H1 (cell line): ENCODE measurements at regions not wholly inside any gene's neighbourhood (a gene's known extent, or its start where the extent isn't known, plus 50 kb on each side); places are given as distances from the start of the nearest gene placed in this dataset.

Source experiments
- CTCF ChIA-PET: fragments of 300-600 bp; sonication (Branson Sonifier 250); formaldehyde crosslinking; loops from one replicate; lab custom pipeline; 2021; ENCODE audit not compliant: partially characterized antibody; lab: Charles Lee
- POLR2A ChIA-PET: fragments of 300-600 bp; sonication (Branson Sonifier 250); formaldehyde crosslinking; loops from one replicate; lab custom pipeline; 2021; ENCODE audit warnings: inconsistent platforms; ENCODE audit not compliant: partially characterized antibody; lab: Charles Lee
- DNase-seq, 2 experiments: peaks; one replicate each; pipeline versions ENCODE4 v3.0.0 to v3.0.0-alpha.2; 2010 to 2022; ENCODE audit warnings: low spot score in 2 of 2, low read depth in 1 of 2, mixed read lengths in 1 of 2
- FAIRE-seq: peaks from 2 replicates; lab custom pipeline; 2011; peaks lifted over from hg19 to GRCh38; lab: Jason Lieb, UNC
- H2AFZ ChIP-seq: 2 replicates; pipeline ENCODE4 v1.8.1; 2012; ENCODE audit warnings: low read length, inconsistent platforms
- H2AK5ac ChIP-seq: 2 replicates; pipeline ENCODE4 v1.6.1; 2013; ENCODE audit warnings: low read depth, low read length
- H2BK120ac ChIP-seq: replicated peaks from 2 replicates; pipeline ENCODE3; 2013; ENCODE audit warnings: low read depth, low read length, inconsistent platforms
- H2BK12ac ChIP-seq: 2 replicates; pipeline ENCODE4 v1.6.1; 2013; ENCODE audit warnings: low read depth, low read length
- H2BK15ac ChIP-seq: 2 replicates; pipeline ENCODE4 v1.6.1; 2013; ENCODE audit warnings: low read length
- H2BK20ac ChIP-seq: 2 replicates; pipeline ENCODE4 v1.6.1; 2013; ENCODE audit warnings: low read length
- H2BK5ac ChIP-seq: 2 replicates; pipeline ENCODE4 v1.6.1; 2013; ENCODE audit warnings: low read depth, low read length
- H3K14ac ChIP-seq: 2 replicates; pipeline ENCODE4 v1.6.1; 2013; ENCODE audit warnings: inconsistent platforms; ENCODE audit not compliant: insufficient read length
- H3K18ac ChIP-seq: 2 replicates; pipeline ENCODE4 v1.6.1; 2013; ENCODE audit warnings: low read length; ENCODE audit errors: extremely low read depth
- H3K23ac ChIP-seq: 2 replicates; pipeline ENCODE4 v1.6.1; 2013; ENCODE audit warnings: inconsistent platforms; ENCODE audit not compliant: insufficient read length
- H3K23me2 ChIP-seq: 2 replicates; pipeline ENCODE4 v1.6.1; 2013; ENCODE audit warnings: low read depth, low read length
- H3K27ac ChIP-seq: 2 replicates; pipeline ENCODE4 v1.6.1; 2011; ENCODE audit warnings: low read depth, low read length, inconsistent platforms
- H3K27me3 ChIP-seq, 4 experiments: replicated peaks in 1 of 4; 1 replicate in 1 of 4; 2 replicates in 3 of 4; pipeline versions ENCODE4 v1.6.1 to v1.8.1; 2011 to 2013; ENCODE audit warnings: low read length in 3 of 4, mild to moderate bottlenecking in 3 of 4, inconsistent platforms in 2 of 4, mixed read lengths in 2 of 4, moderate library complexity in 1 of 4; ENCODE audit not compliant: control insufficient read depth in 3 of 4, insufficient read depth in 3 of 4; ENCODE audit errors: extremely low read depth in 1 of 4
- H3K36me3 ChIP-seq, 4 experiments: 2 replicates each; pipeline versions ENCODE4 v1.6.1 to v1.8.1; 2011 to 2013; ENCODE audit warnings: mild to moderate bottlenecking in 4 of 4, low read length in 3 of 4, moderate library complexity in 2 of 4, control low read depth in 1 of 4, inconsistent platforms in 1 of 4; ENCODE audit not compliant: insufficient read depth in 4 of 4, control insufficient read depth in 2 of 4
- H3K4ac ChIP-seq: replicated peaks from 2 replicates; pipeline ENCODE3; 2013; ENCODE audit warnings: low read length, low read depth, mixed read lengths, inconsistent platforms; ENCODE audit not compliant: insufficient read length
- H3K4me1 ChIP-seq, 4 experiments: replicated peaks in 1 of 4; 1 replicate in 1 of 4; 2 replicates in 3 of 4; pipeline versions ENCODE4 v1.6.1 to v1.8.1; 2011 to 2013; ENCODE audit warnings: low read length in 3 of 4, inconsistent platforms in 2 of 4, mixed read lengths in 1 of 4; ENCODE audit not compliant: insufficient read depth in 4 of 4, control insufficient read depth in 3 of 4
- H3K4me2 ChIP-seq, 2 experiments: 2 replicates each; pipeline versions ENCODE4 v1.6.1 to v1.8.1; 2011 to 2013; ENCODE audit warnings: low read depth in 2 of 2, low read length in 2 of 2, control low read depth in 1 of 2, inconsistent platforms in 1 of 2, mild to moderate bottlenecking in 1 of 2; ENCODE audit not compliant: insufficient read depth in 1 of 2
- H3K4me3 ChIP-seq, 4 experiments: fragments of 200-600, 300-600 bp in 1 of 4; sonication (generic), shearing (Covaris generic), sonication (Bioruptor Twin) in 1 of 4; 2 replicates each; pipeline versions ENCODE4 v1.5.1 to v1.8.1; 2011 to 2016; ENCODE audit warnings: low read length in 4 of 4, low read depth in 3 of 4, control low read depth in 2 of 4, inconsistent platforms in 2 of 4, mild to moderate bottlenecking in 2 of 4, mixed read lengths in 1 of 4, moderate library complexity in 1 of 4; ENCODE audit not compliant: insufficient read depth in 2 of 4; ENCODE audit errors: extremely low read depth in 1 of 4
- H3K56ac ChIP-seq: replicated peaks from 2 replicates; pipeline ENCODE3; 2013; ENCODE audit warnings: low read depth, mild to moderate bottlenecking, mixed read lengths, low read length, inconsistent platforms; ENCODE audit not compliant: insufficient read length
- H3K79me1 ChIP-seq: 2 replicates; pipeline ENCODE4 v1.6.1; 2013; ENCODE audit warnings: low read depth, low read length, control low read depth
- H3K79me2 ChIP-seq, 2 experiments: 2 replicates each; pipeline versions ENCODE4 v1.6.1 to v1.8.1; 2012 to 2013; ENCODE audit warnings: low read length in 2 of 2, mild to moderate bottlenecking in 2 of 2, inconsistent platforms in 1 of 2; ENCODE audit not compliant: insufficient read depth in 2 of 2, control insufficient read depth in 1 of 2
- H3K9ac ChIP-seq, 4 experiments: replicated peaks in 1 of 4; 1 replicate in 1 of 4; 2 replicates in 3 of 4; pipeline versions ENCODE4 v1.6.1 to v1.8.1; 2011 to 2013; ENCODE audit warnings: low read depth in 3 of 4, low read length in 3 of 4, control low read depth in 2 of 4, mild to moderate bottlenecking in 2 of 4, moderate library complexity in 2 of 4, inconsistent platforms in 1 of 4; ENCODE audit errors: extremely low read depth in 1 of 4
- H3K9me3 ChIP-seq, 2 experiments: 2 replicates each; pipeline versions ENCODE4 v1.6.1 to v1.8.1; 2012 to 2013; ENCODE audit warnings: mild to moderate bottlenecking in 2 of 2, moderate library complexity in 2 of 2, control low read depth in 1 of 2, inconsistent platforms in 1 of 2, low read depth in 1 of 2, low read length in 1 of 2, mixed read lengths in 1 of 2; ENCODE audit not compliant: insufficient read depth in 2 of 2
- H4K20me1 ChIP-seq, 2 experiments: replicated peaks in 1 of 2; 2 replicates each; pipeline versions ENCODE3 to v1.8.1; 2011 to 2013; ENCODE audit warnings: inconsistent platforms in 2 of 2, low read length in 2 of 2, mild to moderate bottlenecking in 1 of 2; ENCODE audit not compliant: insufficient read depth in 2 of 2, control insufficient read depth in 1 of 2
- H4K5ac ChIP-seq: 2 replicates; pipeline ENCODE4 v1.6.1; 2013; ENCODE audit warnings: low read length, low read depth, mixed read lengths, inconsistent platforms; ENCODE audit not compliant: insufficient read length
- H4K8ac ChIP-seq: 2 replicates; pipeline ENCODE4 v1.8.0; 2013; ENCODE audit warnings: mild to moderate bottlenecking, moderate library complexity, low read length, inconsistent platforms; ENCODE audit not compliant: insufficient read depth; ENCODE audit errors: extremely low read depth
- H4K91ac ChIP-seq: replicated peaks from 2 replicates; pipeline ENCODE3; 2013; ENCODE audit warnings: low read length, mixed read lengths, inconsistent platforms; ENCODE audit not compliant: insufficient read length
- CHD2 ChIP-seq: IDR thresholded peaks from 2 replicates; pipeline ENCODE4 v1.6.1; 2012; ENCODE audit warnings: low read length, improper control_type of control experiment
- EP300 ChIP-seq, 2 experiments: IDR thresholded peaks; 1 replicate in 1 of 2; 2 replicates in 1 of 2; pipeline ENCODE4 v1.6.1; 2011 to 2012; ENCODE audit warnings: low read depth in 2 of 2, low read length in 2 of 2, mild to moderate bottlenecking in 2 of 2, borderline replicate concordance in 1 of 2, inconsistent platforms in 1 of 2, moderate library complexity in 1 of 2
- GABPA ChIP-seq: IDR thresholded peaks from 2 replicates; pipeline ENCODE4 v1.6.1; 2011; ENCODE audit warnings: mild to moderate bottlenecking, low read length, moderate library complexity, borderline replicate concordance; ENCODE audit not compliant: insufficient read depth
- GTF2F1 ChIP-seq: IDR thresholded peaks from 2 replicates; pipeline ENCODE4 v1.6.1; 2012; ENCODE audit warnings: low read depth, low read length, improper control_type of control experiment, borderline replicate concordance
- JUN ChIP-seq: IDR thresholded peaks from 2 replicates; pipeline ENCODE4 v1.6.1; 2011; ENCODE audit warnings: low read depth, mild to moderate bottlenecking, improper control_type of control experiment, low read length
- KDM1A ChIP-seq: fragments of 200-600, 300-600 bp; sonication (generic); IDR thresholded peaks from 2 replicates; pipeline ENCODE4 v1.7.1; 2016; ENCODE audit warnings: mild to moderate bottlenecking, low read length, borderline replicate concordance
- MAFK ChIP-seq: IDR thresholded peaks from 2 replicates; pipeline ENCODE4 v1.6.1; 2012; ENCODE audit warnings: low read depth, mild to moderate bottlenecking, improper control_type of control experiment, low read length
- PHF8 ChIP-seq: fragments of 200-600 bp; sonication (generic); conservative IDR thresholded peaks from 2 replicates; pipeline ENCODE4 v1.7.1; 2012; ENCODE audit warnings: low read depth, mild to moderate bottlenecking, inconsistent platforms, low read length, moderate library complexity
- RAD21 ChIP-seq, 2 experiments: IDR thresholded peaks in 1 of 2; conservative IDR thresholded peaks in 1 of 2; 2 replicates each; pipeline ENCODE4 v1.6.1; 2011; ENCODE audit warnings: low read depth in 2 of 2, low read length in 2 of 2, improper control_type of control experiment in 1 of 2, inconsistent platforms in 1 of 2, mild to moderate bottlenecking in 1 of 2, moderate library complexity in 1 of 2
- SIRT6 ChIP-seq: IDR thresholded peaks from one replicate; pipeline ENCODE4 v1.7.1; 2012; ENCODE audit warnings: low read length, inconsistent platforms
- SUZ12 ChIP-seq: fragments of 200-600 bp; sonication (generic); IDR thresholded peaks from 2 replicates; pipeline ENCODE4 v1.6.1; 2012; ENCODE audit warnings: mild to moderate bottlenecking, inconsistent platforms, low read length, moderate library complexity, mixed read lengths
- TAF1 ChIP-seq: IDR thresholded peaks from 2 replicates; pipeline ENCODE4 v1.6.1; 2011; ENCODE audit warnings: mild to moderate bottlenecking, low read depth, low read length
- YY1 ChIP-seq: IDR thresholded peaks from 2 replicates; pipeline ENCODE4 v1.6.1; 2011; ENCODE audit warnings: low read depth, mild to moderate bottlenecking, low read length
- WGBS, 2 experiments: shearing (Covaris generic) in 1 of 2; methylation state at CpG; one replicate each; pipeline versions ENCODE4 v1.1.6 to v1.1.7; 2013 to 2015; ENCODE audit warnings: low lambda C conversion rate in 2 of 2, mixed read lengths in 2 of 2, inconsistent platforms in 1 of 2, low coverage in 1 of 2, missing lambda C conversion rate in 1 of 2; ENCODE audit not compliant: insufficient replicate concordance in 2 of 2, insufficient coverage in 1 of 2, insufficient read length in 1 of 2; ENCODE audit errors: extremely low coverage in 1 of 2, missing lambda C conversion rate in 1 of 2; 5-methylcytosine and 5-hydroxymethylcytosine counted together

GRCh38 chr6:113352029-113352801 lies 504.9 kb upstream of the MARCKS start:
- Histone ChIP-seq H3K56ac (no peak overlapping the region), H3K27ac (no peak overlapping the region), H4K8ac (no peak overlapping the region), H3K14ac (no peak overlapping the region), H2BK120ac (no peak overlapping the region), H3K23me2 (no peaks in the 10 kb centered on the region), H3K4me2 (no peak overlapping the region), H4K5ac (no peak overlapping the region), H3K23ac (no peak overlapping the region), H3K9ac (no peak overlapping the region), H3K36me3 (no peaks in the 10 kb centered on the region), H4K20me1 (no peaks in the 10 kb centered on the region), H3K79me2 (no peaks in the 10 kb centered on the region), H2BK5ac (no peak overlapping the region), H3K4me3 (no peak overlapping the region), H2AFZ (no peak overlapping the region; the same call in 1 of the 2 replicates), H3K4me1 (no peaks in the 10 kb centered on the region), H2AK5ac (no peak overlapping the region), H3K79me1 (no peaks in the 10 kb centered on the region), H2BK15ac (no peak overlapping the region), H4K91ac (no peak overlapping the region), H3K18ac (no peak overlapping the region), H2BK20ac (no peak overlapping the region), H2BK12ac (no peak overlapping the region), H3K4ac (no peak overlapping the region), H3K27me3 (no peaks in the 10 kb centered on the region), H3K9me3 (no peaks in the 10 kb centered on the region)
- no peak for TF ChIP-seq KDM1A
- no peak for TF ChIP-seq SUZ12
- no peak for TF ChIP-seq GTF2F1
- no peak for TF ChIP-seq TAF1
- TF ChIP-seq EP300 (IDR thresholded peaks at IDR 0.05; ENCODE audit: borderline replicate concordance in 1 of 2, low read depth in 2 of 2, low read length in 2 of 2) = no peak
- no peak for TF ChIP-seq GABPA
- no peak for TF ChIP-seq JUN
- TF ChIP-seq SIRT6 = no peak
- TF ChIP-seq PHF8 = no peak
- no peak for TF ChIP-seq RAD21 (IDR thresholded peaks at IDR 0.05 in 1 of 2, conservative IDR thresholded peaks at IDR 0.05 in 1 of 2; ENCODE audit: low read depth in 2 of 2, low read length in 2 of 2)
- TF ChIP-seq YY1 = no peak
- no peak for TF ChIP-seq CHD2
- no peak for TF ChIP-seq MAFK
- FAIRE-seq (no peak), DNase-seq (no peak)
- 93% methylated on average over 3 of the region's 3 CpGs; no CpG with 5 or more reads in 1 of the 2 experiments for WGBS, 2 experiments
- CTCF ChIA-PET = interaction anchor here (0.7 to 1.0 kb wide), 2 partner anchors 231 to 557 kb away, joined by 3 read pairs; no protein-coding TSS in a partner anchor
- POLR2A ChIA-PET = no interaction called here
